ENCODE measurements at regions not wholly inside any gene's neighbourhood (a gene's known extent, or its start where the extent isn't known, plus 50 kb on each side); places are given as distances from the start of the nearest gene placed in this dataset.
"Not testable (repeated sequence)": the region's sequence is repeated elsewhere in the genome, so short reads cannot be mapped to it uniquely, and the experiment has no call there.

GRCh38 chr17:53321651-53322050 is 501.1 kb upstream of the KIF2B start:
- DNase-seq = no peak

GRCh38 chr17:53319947-53320346 is 502.8 kb upstream of the KIF2B start:
- DNase-seq = no peak

DNA sequence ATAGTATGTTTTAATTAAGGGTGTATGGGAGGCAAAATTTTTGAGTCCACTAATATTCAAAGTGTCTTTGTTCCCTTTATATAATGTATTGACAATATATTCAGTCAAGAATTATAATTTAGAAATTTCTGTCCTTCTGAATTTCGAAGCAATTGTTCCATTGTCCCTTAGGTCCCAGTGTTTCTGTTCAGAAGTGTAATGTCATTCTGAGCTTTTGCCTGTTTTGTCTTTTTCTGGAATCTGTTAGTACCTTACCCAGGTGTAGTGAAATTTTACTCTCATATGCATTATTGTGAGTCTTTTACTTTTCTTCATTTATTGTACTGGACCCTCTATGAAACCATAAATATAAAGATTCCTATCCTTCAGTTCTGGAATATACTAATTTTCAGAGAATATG is 505.7 kb upstream of the KIF2B start:
- DNase-seq = no peak

DNA sequence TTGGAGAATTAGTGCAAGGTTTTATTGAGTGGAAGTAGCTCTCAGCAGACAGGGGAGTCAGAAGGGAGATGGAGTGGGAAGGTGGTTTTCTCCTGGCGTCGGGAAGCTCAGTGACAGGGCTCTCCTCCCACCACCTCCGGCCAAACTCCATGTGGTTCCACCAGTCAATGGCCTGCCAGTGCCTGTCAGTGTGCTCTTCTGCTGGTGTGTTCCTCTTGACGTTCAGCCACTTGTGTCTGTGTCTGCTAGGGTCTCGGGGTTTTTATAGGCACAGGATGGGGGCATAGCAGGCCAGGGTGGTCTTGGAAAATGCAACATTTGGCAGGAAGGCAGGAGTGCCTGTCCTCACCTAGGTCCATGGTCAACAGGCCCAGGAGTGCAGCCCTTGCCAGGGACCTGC is 506.7 kb upstream of the KIF2B start:
- no peak for DNase-seq

DNA sequence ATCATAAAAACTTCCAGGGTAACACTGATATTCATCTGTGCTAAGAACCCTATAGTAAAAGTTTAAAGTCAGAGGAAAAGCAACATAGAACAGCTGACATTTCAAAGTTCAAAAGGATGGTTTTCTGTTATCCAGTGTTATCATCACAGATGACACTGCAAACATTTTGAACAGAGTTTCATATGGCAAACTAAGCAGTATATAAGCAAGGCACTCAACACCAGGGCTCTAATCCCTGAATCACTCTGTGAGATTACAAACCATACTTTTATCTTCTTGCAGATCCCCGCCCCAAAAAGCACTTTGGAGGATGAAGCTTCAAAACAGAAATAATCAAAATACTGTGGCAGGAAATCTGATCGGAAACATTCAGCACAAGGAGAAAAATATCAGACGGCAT is 508.2 kb upstream of the KIF2B start:
- no peak for DNase-seq

GRCh38 chr17:53313746-53314145 is 509.0 kb upstream of the KIF2B start:
- DNase-seq = no peak

- DNase-seq = no peak
Observed at GRCh38 chr17:53278466-53278865, 544.3 kb upstream of the KIF2B start.

GRCh38 chr17:53273126-53273525 is 549.6 kb upstream of the KIF2B start:
- DNase-seq = no peak

- DNase-seq = no peak
Observed at GRCh38 chr17:53270936-53271335, 551.8 kb upstream of the KIF2B start.

DNA sequence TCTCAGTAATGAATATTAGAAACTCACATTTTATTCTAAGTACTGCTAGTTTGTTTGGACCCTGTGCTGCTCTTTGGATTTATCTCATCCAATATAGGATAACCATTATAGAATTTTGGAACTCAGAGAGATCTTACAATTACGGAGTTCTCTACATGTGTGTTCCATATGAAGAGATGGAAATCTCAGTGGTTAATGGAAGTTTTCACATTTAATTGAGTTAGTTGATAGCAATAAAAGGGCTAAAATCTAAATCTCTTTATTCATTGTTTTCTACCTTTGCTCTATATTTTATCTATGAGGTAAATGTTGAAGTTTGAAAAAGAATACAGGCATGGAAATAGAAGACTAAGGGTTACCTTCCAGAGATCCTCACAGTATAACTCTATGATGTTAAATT is 558.0 kb upstream of the KIF2B start:
- DNase-seq = no peak

DNA sequence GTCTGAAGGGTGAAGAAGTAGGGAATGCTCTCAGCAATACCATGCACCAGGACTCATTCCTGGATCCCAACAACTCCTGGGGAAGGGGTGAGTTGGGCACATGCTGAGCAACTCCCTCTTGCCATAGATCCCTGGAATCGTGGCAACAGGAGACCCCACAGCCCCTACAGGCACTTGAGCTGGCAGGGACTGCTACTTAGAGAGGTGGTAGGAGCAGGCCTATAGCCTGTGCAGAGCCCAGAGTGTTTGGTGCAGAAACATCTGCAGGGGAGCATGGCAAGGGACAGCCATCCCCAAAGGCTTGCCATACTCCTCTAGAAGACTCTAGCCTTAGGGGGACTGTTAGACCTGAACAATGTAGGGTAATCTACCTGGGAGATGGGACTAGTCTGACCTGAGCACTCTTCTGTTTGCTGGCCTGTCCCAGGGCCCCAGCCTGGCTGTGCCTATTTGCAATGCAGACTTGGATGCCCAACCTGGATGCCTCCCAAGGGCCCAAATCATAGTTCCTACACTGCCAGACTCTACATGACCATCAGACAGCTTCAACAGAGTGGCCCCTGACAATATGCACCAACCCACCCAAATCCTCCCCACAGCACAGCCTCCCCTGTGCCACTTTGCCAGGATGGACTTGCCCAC is 568.6 kb upstream of the KIF2B start:
- no peak for DNase-seq

- no peak for DNase-seq
Observed at GRCh38 chr17:53249036-53249435, 573.7 kb upstream of the KIF2B start.

DNA sequence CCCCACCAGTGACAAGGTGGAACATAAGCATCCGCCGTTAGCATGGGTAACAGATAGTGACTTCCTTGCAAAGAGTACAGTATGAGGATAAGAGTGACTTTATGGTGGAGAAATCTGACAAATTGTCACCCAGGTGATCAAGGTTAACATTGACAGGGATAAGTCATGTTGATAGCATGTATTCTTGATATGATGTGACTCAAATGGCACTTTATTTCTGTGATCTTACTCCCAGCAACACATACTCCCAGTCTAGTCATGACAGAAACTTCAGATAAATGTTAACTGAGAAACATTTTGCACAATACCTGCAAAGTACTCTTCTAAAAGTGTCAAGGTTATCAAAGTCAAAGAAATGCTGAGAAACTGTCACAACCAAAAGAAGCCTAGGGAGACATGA is 588.6 kb upstream of the KIF2B start:
- DNase-seq = no peak

GRCh38 chr17:53227514-53227913 is 595.2 kb upstream of the KIF2B start:
- no peak for DNase-seq

DNA sequence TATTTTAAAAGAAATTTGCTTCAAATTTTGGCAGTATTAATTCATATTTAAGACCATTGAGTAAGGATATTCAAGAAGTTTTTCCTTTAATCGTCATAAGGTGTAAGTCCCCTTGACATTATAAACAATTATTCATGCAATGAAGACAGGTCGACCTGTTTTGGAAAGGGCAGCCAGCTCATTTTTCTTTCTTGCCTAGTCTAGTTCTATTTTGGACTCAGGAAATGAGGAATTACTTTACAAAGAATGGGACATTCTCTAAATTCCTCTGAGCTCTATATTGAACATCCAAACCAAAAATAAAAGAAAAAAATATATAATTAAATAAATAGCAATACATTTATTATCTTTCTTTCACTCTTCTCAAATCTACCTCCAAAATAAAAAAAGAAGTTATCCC is 595.6 kb upstream of the KIF2B start:
- no peak for DNase-seq

GRCh38 chr17:53219821-53220220 is 602.9 kb upstream of the KIF2B start:
- DNase-seq = no peak

DNA sequence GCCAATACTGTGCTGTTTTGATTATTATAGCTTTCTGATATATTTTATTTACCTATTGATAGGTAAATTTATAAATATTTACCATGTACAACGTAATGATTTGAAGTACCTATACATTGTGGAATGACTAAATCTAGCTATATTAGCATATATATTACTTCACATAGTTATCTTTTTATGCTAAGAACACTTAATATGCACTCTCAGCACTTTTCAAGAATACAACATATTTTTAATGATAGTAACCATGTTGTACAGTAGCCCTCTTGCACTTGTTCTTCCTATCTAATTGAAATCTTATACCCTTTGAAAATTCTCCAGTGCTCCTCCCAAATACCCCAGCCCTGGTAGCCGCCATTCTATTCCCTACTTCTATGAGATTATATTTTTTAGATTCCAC is 604.0 kb upstream of the KIF2B start:
- no peak for DNase-seq

GRCh38 chr17:53217311-53217710 is 605.4 kb upstream of the KIF2B start:
- DNase-seq = no peak

GRCh38 chr17:53208935-53209334 is 613.8 kb upstream of the KIF2B start:
- not testable (repeated sequence) for DNase-seq

- no peak for DNase-seq
Observed at GRCh38 chr17:53193044-53193443, 629.7 kb upstream of the KIF2B start.

- DNase-seq = no peak
Observed at GRCh38 chr17:53191878-53192277, 630.8 kb upstream of the KIF2B start.

GRCh38 chr17:53186001-53186400 is 636.7 kb upstream of the KIF2B start:
- DNase-seq = no peak

- DNase-seq = no peak
Observed at GRCh38 chr17:53176629-53177028, 646.1 kb upstream of the KIF2B start.

DNA sequence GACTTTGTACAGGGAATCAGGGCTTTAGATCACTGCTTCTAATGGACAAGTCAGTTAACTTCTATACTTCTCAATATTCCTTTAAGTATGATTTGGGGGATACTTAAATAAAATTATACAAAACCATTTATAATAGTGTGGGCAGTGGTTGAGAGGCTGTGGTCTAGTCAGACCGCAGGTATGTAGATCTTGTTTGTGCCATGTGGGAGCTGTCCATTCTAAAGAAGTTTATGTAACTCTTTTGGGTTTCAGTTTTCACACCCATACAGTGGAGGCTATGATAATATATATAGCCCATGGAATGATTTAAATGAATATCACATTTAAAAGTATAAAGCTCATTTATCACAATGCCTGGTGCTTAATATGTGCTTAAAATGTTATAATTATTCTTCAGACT is 654.3 kb upstream of the KIF2B start:
- DNase-seq = no peak

- no peak for DNase-seq
Observed at GRCh38 chr17:53166731-53167130, 656.0 kb upstream of the KIF2B start.

Data from inflammatory macrophage (primary cell).